ENCODE measurements at regions not wholly inside any gene's neighbourhood (a gene's known extent, or its start where the extent isn't known, plus 50 kb on each side); places are given as distances from the start of the nearest gene placed in this dataset.

DNA sequence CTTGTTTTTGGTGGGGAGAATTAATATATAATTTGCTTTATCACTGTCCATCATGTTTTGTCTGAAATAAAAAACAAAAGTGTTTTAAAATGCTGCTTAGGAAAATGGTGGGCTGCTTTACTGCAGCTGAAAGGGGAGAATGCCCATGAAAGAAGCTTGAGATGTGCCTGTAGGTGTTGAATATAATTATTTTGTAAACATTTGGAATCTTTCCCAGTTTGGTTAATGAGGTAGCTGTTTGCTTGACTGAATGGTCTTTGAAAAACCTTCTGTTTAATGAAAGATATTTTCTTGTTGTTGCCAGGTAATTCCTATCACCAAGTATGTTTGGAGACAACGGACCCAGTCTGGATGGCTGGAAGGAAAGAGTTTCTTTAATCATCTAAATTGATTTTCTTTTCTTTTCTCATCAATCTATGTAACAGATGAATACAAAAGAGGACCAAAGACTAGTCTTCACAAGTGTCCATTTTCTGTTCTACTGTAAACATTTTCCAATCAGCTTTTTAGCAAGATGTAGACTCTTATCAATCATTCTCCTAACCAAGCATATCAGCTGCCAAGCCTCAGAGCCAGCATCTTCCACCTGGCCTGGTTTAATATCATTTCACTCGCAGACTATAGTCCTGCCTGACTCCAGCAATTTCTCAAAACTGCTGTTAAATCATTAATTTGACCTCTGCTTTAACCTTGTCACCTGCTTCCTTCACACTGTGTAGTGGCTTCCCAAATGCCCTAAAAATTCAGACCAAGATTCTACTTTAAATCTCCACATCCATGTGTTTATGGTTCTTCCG lies 441.2 kb upstream of the CHD1 start:
- TF ChIP-seq POLR2A (IDR thresholded peaks at IDR 0.05) (no peak), EP300 (IDR thresholded peaks at IDR 0.05) (no peak), POLR2AphosphoS5 (IDR thresholded peaks at IDR 0.05) (no peak)
- TF ChIP-seq, protein P1, sequence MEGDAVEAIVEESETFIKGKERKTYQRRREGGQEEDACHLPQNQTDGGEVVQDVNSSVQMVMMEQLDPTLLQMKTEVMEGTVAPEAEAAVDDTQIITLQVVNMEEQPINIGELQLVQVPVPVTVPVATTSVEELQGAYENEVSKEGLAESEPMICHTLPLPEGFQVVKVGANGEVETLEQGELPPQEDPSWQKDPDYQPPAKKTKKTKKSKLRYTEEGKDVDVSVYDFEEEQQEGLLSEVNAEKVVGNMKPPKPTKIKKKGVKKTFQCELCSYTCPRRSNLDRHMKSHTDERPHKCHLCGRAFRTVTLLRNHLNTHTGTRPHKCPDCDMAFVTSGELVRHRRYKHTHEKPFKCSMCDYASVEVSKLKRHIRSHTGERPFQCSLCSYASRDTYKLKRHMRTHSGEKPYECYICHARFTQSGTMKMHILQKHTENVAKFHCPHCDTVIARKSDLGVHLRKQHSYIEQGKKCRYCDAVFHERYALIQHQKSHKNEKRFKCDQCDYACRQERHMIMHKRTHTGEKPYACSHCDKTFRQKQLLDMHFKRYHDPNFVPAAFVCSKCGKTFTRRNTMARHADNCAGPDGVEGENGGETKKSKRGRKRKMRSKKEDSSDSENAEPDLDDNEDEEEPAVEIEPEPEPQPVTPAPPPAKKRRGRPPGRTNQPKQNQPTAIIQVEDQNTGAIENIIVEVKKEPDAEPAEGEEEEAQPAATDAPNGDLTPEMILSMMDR (IDR thresholded peaks at IDR 0.05) = no peak
